Endothelial cell of umbilical vein (primary cell): ENCODE measurements at regions not wholly inside any gene's neighbourhood (a gene's known extent, or its start where the extent isn't known, plus 50 kb on each side); places are given as distances from the start of the nearest gene placed in this dataset.

ENCODE experiments used
- CTCF ChIP-seq, 2 donors: IDR thresholded peaks; 1 replicate in 1 of 2; 2 replicates in 1 of 2; pipeline ENCODE4 v1.5.1; 2011; ENCODE audit warnings: low read length in 2 of 2, mild to moderate bottlenecking in 2 of 2, moderate library complexity in 2 of 2, control low read depth in 1 of 2, inconsistent platforms in 1 of 2, low read depth in 1 of 2; ENCODE audit not compliant: insufficient read depth in 1 of 2; ENCODE audit errors: extremely low read depth in 1 of 2
- EZH2 ChIP-seq: IDR thresholded peaks from 2 replicates; pipeline ENCODE4 v1.6.1; 2012; ENCODE audit warnings: borderline replicate concordance, low read depth, mild to moderate bottlenecking, moderate library complexity, low read length, inconsistent platforms; ENCODE audit not compliant: severe bottlenecking
- POLR2AphosphoS5 ChIP-seq: IDR thresholded peaks from 2 replicates; pipeline ENCODE4 v1.6.1; 2012; ENCODE audit warnings: low read depth, mild to moderate bottlenecking, control low read depth, low read length, moderate library complexity; ENCODE audit not compliant: insufficient read depth

- TF ChIP-seq POLR2AphosphoS5, result no peak
- TF ChIP-seq CTCF (IDR thresholded peaks at IDR 0.05; ENCODE audit: extremely low read depth in 1 of 2, insufficient read depth in 1 of 2, low read depth in 1 of 2, low read length in 2 of 2), result no peak
- TF ChIP-seq EZH2, result no peak
These were observed 138.7 kb downstream of the SNX18 start for GRCh38 chr5:54656261-54656728.
